ENCODE measurements at regions not wholly inside any gene's neighbourhood (a gene's known extent, or its start where the extent isn't known, plus 50 kb on each side); places are given as distances from the start of the nearest gene placed in this dataset.

DNA sequence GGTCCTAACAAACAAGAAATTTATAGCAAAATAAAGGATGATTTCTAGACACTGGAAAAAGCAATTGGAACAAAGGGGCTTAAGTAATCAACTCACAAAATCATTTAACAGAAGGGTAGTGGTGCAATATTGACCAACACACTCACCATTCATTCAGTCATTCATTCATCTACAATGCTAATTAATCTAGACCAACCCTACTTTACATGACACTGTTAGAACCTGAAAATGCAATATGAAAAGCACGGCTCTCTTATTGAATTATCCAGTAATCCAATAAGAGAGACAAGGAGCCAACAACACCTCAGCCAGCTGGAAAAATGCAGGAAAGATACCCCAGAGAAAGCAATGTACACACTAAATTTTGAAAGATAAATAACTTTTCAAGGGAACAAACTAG lies 310.8 kb upstream of the NR5A2 start:
- no peak overlapping the region for H3K27ac ChIP-seq
- intact Hi-C loops (cut with DNase I; ENCODE audit: low total_unique reads) = no loop called here
- H3K27me3 ChIP-seq = no peaks in the 10 kb centered on the region
- TF ChIP-seq, protein P1, sequence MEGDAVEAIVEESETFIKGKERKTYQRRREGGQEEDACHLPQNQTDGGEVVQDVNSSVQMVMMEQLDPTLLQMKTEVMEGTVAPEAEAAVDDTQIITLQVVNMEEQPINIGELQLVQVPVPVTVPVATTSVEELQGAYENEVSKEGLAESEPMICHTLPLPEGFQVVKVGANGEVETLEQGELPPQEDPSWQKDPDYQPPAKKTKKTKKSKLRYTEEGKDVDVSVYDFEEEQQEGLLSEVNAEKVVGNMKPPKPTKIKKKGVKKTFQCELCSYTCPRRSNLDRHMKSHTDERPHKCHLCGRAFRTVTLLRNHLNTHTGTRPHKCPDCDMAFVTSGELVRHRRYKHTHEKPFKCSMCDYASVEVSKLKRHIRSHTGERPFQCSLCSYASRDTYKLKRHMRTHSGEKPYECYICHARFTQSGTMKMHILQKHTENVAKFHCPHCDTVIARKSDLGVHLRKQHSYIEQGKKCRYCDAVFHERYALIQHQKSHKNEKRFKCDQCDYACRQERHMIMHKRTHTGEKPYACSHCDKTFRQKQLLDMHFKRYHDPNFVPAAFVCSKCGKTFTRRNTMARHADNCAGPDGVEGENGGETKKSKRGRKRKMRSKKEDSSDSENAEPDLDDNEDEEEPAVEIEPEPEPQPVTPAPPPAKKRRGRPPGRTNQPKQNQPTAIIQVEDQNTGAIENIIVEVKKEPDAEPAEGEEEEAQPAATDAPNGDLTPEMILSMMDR (IDR thresholded peaks at IDR 0.05) = no peak
- no peaks in the 10 kb centered on the region for H3K9me3 ChIP-seq
- H3K4me3 ChIP-seq = no peak overlapping the region
- no peaks in the 10 kb centered on the region for H3K36me3 ChIP-seq
- no peaks in the 10 kb centered on the region for H3K4me1 ChIP-seq
- no peak for DNase-seq

DNA sequence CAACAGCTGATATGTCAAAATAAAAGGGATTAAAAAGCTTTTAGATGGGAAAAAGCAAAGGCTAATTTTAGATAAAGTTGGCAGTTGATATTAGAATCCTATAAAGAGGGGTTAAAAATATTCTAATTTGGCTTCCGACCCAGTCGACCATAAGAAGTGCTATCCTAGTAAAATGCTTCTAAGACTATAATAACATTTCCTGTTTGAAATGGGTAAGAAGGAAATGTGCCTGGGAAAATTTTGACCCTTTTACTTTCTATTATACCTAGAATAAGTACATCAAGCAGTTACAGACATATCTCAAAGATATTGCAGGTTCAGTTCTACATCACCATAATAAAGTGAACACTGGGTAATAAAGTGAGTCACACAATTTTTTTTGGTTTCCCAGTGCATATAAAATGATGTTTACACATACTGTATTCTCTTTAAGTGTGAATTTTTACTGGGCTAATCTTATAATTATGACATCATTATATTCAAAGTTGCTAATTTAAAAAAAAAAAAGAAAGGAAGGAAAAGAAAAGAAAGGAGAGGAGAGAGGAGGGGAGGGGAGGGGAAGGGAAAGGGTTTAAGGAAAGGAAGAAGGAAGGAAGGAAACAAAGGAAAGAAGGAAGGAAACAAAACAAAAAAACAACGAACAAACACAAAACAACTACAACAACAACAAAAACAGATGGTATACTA lies 308.2 kb upstream of the NR5A2 start:
- no peak for DNase-seq
- H3K4me3 ChIP-seq = no peak overlapping the region
- intact Hi-C loops (cut with DNase I; ENCODE audit: low total_unique reads) = no loop called here
- no peaks in the 10 kb centered on the region for H3K4me1 ChIP-seq
- no peaks in the 10 kb centered on the region for H3K36me3 ChIP-seq
- H3K27me3 ChIP-seq = no peaks in the 10 kb centered on the region
- TF ChIP-seq, protein P1 (IDR thresholded peaks at IDR 0.05) = no peak
- no peak overlapping the region for H3K27ac ChIP-seq
- no peaks in the 10 kb centered on the region for H3K9me3 ChIP-seq

DNA sequence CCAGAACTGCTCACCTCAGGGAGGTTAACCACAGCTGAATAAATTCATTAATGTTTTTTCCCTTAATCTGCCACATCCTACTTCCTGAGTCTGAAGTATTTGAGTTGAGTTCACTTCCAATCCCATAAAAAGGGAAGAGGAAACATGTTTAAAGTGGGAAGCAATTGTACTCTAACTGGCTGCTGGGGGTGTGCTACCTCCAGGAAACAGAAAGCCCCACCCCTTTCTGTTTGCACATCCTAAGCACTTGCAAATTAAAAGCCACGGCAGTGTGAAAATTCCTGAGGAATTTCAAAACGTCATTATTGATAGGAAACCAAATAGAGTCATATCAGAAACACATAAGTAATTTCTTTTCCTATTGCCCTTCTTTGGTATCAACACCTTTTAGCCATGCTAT lies 307.0 kb upstream of the NR5A2 start:
- no peak overlapping the region for H3K4me3 ChIP-seq
- no peaks in the 10 kb centered on the region for H3K4me1 ChIP-seq
- TF ChIP-seq, protein P1 (IDR thresholded peaks at IDR 0.05) = no peak
- H3K27me3 ChIP-seq = no peaks in the 10 kb centered on the region
- no peaks in the 10 kb centered on the region for H3K36me3 ChIP-seq
- no peaks in the 10 kb centered on the region for H3K9me3 ChIP-seq
- no peak for DNase-seq
- intact Hi-C loops (cut with DNase I; ENCODE audit: low total_unique reads) = no loop called here
- H3K27ac ChIP-seq = no peak overlapping the region

DNA sequence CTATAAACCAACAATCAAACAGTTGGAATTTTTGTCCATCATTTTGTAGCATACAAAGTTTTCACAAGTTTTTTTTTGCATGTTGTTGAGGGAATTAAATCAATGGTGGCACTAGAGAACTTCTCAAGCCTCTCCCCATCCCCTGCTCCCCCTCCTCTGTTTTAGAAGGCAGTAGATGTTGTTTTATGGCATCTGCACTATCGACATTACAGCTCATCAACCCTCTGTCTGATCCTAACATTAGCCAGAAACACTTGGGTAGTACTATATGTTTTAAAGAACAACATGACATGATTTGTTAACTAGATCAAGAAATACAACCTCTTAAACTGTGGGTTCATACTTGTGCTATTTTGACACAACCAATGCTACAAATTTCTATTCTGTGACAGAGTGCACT lies 306.5 kb upstream of the NR5A2 start:
- Histone ChIP-seq H3K9me3 (no peaks in the 10 kb centered on the region), H3K36me3 (no peaks in the 10 kb centered on the region), H3K27me3 (no peaks in the 10 kb centered on the region), H3K4me3 (no peak overlapping the region), H3K27ac (no peak overlapping the region), H3K4me1 (no peaks in the 10 kb centered on the region)
- TF ChIP-seq, protein P1 (IDR thresholded peaks at IDR 0.05) = no peak
- DNase-seq = no peak
- intact Hi-C loops (cut with DNase I; ENCODE audit: low total_unique reads) = no loop called here

DNA sequence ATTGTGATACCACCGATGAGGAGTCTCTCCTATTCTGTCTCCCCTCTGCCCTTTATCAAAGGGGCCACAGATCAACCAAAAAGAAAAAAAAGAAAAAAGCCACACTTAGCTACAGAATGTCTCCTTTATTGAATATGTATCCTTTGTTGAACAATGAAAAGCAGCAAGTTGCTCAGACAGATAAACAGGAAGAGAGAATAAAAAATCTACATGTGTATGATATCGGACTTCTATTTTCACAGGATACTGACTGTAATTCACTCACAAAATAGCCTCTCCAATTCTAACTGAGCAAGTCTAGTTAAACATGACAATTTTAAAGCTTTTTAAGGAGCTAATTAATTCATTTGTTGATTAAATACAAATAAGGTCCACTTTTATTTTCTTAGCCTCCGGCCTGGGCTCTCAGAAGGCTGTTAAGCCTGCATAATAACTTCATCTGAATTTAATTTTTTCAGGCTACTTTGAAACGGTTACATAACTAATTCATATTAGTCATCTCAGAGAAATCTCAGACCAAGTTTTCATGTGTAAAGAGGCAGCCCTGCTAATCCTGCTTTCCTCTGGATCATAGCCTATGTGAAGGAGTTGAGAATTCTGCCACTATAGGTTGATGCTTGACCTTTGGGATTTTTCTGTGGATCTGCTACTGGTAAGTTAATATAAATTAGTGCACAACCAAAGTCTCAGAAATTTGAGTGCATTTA lies 304.1 kb upstream of the NR5A2 start:
- Histone ChIP-seq H3K4me1 (no peaks in the 10 kb centered on the region), H3K9me3 (no peaks in the 10 kb centered on the region), H3K4me3 (no peak overlapping the region), H3K27me3 (no peaks in the 10 kb centered on the region), H3K36me3 (no peaks in the 10 kb centered on the region), H3K27ac (no peak overlapping the region)
- TF ChIP-seq, protein P1 (IDR thresholded peaks at IDR 0.05) = no peak
- intact Hi-C loops (cut with DNase I; ENCODE audit: low total_unique reads) = no loop called here
- DNase-seq = no peak

All from tibial artery (tissue), 4 donors.